Lower leg skin (tissue), 3 donors: ENCODE measurements at regions not wholly inside any gene's neighbourhood (a gene's known extent, or its start where the extent isn't known, plus 50 kb on each side); places are given as distances from the start of the nearest gene placed in this dataset.

Experiments
- POLR2A ChIP-seq, 2 donors: fragments of 450-650 bp; IDR thresholded peaks; one replicate each; pipeline ENCODE4 v1.6.1; 2016 to 2017; ENCODE audit warnings: antibody characterized with exemption in 2 of 2, mild to moderate bottlenecking in 1 of 2, moderate library complexity in 1 of 2
- TF ChIP-seq, protein P1 (sequence below), 3 donors: fragments of 450-650 bp; IDR thresholded peaks; one replicate each; pipeline ENCODE4 v1.5.1; 2016; ENCODE audit warnings: antibody characterized with exemption in 3 of 3, mild to moderate bottlenecking in 3 of 3, moderate library complexity in 2 of 3

GRCh38 chr6:21772884-21773575, 179.5 kb downstream of the SOX4 start:
- TF ChIP-seq, protein P1, sequence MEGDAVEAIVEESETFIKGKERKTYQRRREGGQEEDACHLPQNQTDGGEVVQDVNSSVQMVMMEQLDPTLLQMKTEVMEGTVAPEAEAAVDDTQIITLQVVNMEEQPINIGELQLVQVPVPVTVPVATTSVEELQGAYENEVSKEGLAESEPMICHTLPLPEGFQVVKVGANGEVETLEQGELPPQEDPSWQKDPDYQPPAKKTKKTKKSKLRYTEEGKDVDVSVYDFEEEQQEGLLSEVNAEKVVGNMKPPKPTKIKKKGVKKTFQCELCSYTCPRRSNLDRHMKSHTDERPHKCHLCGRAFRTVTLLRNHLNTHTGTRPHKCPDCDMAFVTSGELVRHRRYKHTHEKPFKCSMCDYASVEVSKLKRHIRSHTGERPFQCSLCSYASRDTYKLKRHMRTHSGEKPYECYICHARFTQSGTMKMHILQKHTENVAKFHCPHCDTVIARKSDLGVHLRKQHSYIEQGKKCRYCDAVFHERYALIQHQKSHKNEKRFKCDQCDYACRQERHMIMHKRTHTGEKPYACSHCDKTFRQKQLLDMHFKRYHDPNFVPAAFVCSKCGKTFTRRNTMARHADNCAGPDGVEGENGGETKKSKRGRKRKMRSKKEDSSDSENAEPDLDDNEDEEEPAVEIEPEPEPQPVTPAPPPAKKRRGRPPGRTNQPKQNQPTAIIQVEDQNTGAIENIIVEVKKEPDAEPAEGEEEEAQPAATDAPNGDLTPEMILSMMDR (IDR thresholded peaks at IDR 0.05), result no peak
- TF ChIP-seq POLR2A (IDR thresholded peaks at IDR 0.05), result no peak
